HL-60 (cell line): ENCODE measurements at regions not wholly inside any gene's neighbourhood (a gene's known extent, or its start where the extent isn't known, plus 50 kb on each side); places are given as distances from the start of the nearest gene placed in this dataset.
"Not testable (repeated sequence)": the region's sequence is repeated elsewhere in the genome, so short reads cannot be mapped to it uniquely, and the experiment has no call there.

Source experiments
- DNase-seq, 2 experiments: peaks; one replicate each; pipeline ENCODE4 v3.0.0-alpha.2; 2010 to 2020; ENCODE audit warnings: low read depth in 1 of 2, low spot score in 1 of 2
- H3K27ac ChIP-seq: fragments of 250-450 bp; sonication (Bioruptor Pico); replicated peaks from 2 replicates; pipeline ENCODE4 v1.5.1; 2020; ENCODE audit warnings: mild to moderate bottlenecking, moderate library complexity
- H3K27me3 ChIP-seq: fragments of 250-450 bp; sonication (Bioruptor Pico); 2 replicates; pipeline ENCODE4 v1.5.1; 2021; ENCODE audit warnings: mild to moderate bottlenecking, moderate library complexity; ENCODE audit not compliant: insufficient read depth, poor library complexity, severe bottlenecking
- H3K4me3 ChIP-seq: replicated peaks from 2 replicates; pipeline ENCODE4 v1.5.1; 2011; ENCODE audit warnings: mild to moderate bottlenecking, control low read depth, low read length; ENCODE audit not compliant: insufficient read depth
- CTCF ChIP-seq: IDR thresholded peaks from one replicate; pipeline ENCODE4 v1.5.1; 2011; ENCODE audit warnings: low read length, control low read depth, inconsistent platforms; ENCODE audit not compliant: insufficient read depth
- GABPA ChIP-seq: IDR thresholded peaks from 2 replicates; pipeline ENCODE4 v1.6.1; 2012; ENCODE audit warnings: low read depth
- POLR2AphosphoS5 ChIP-seq: IDR thresholded peaks from 2 replicates; pipeline ENCODE4 v1.6.1; 2012; ENCODE audit warnings: low read depth
- REST ChIP-seq: IDR thresholded peaks from 2 replicates; pipeline ENCODE4 v1.6.1; 2012; ENCODE audit warnings: low read depth; ENCODE audit not compliant: insufficient replicate concordance
- SPI1 ChIP-seq: IDR thresholded peaks from 2 replicates; pipeline ENCODE4 v1.6.1; 2012; ENCODE audit warnings: low read depth, mild to moderate bottlenecking, borderline replicate concordance

- H3K4me3 ChIP-seq, result no peak overlapping the region
- DNase-seq, result no peak
- no peak overlapping the region for H3K27ac ChIP-seq
- H3K27me3 ChIP-seq, result peaks cover 2% of the 10 kb centered on the region
- TF ChIP-seq REST, result no peak
Observed at GRCh38 chr12:46903058-46903457, 77.3 kb upstream of the SLC38A4 start.

- no peak for DNase-seq
- TF ChIP-seq POLR2AphosphoS5 (no peak), SPI1 (no peak), CTCF (no peak), REST (no peak), GABPA (no peak)
- H3K27ac ChIP-seq, result no peak overlapping the region
- H3K4me3 ChIP-seq, result no peak overlapping the region
- H3K27me3 ChIP-seq, result peaks cover 2% of the 10 kb centered on the region
Observed at GRCh38 chr12:46904406-46905238, 78.8 kb upstream of the SLC38A4 start.

GRCh38 chr12:46905239-46905627, 79.4 kb upstream of the SLC38A4 start:
- not testable (repeated sequence) for H3K27ac ChIP-seq, H3K27me3 ChIP-seq, H3K4me3 ChIP-seq, DNase-seq

GRCh38 chr12:46907791-46908190, 82.0 kb upstream of the SLC38A4 start:
- TF ChIP-seq SPI1, result no peak
- DNase-seq, result no peak
- Histone ChIP-seq H3K27me3 (peaks cover 2% of the 10 kb centered on the region), H3K4me3 (no peak overlapping the region), H3K27ac (no peak overlapping the region)

GRCh38 chr12:46908236-46908935, 82.6 kb upstream of the SLC38A4 start:
- no peak for TF ChIP-seq GABPA
- no peak for TF ChIP-seq SPI1
- no peak for TF ChIP-seq POLR2AphosphoS5
- TF ChIP-seq REST, result no peak
- TF ChIP-seq CTCF, result no peak
- DNase-seq, result no peak
- no peak overlapping the region for H3K4me3 ChIP-seq
- peaks cover 2% of the 10 kb centered on the region for H3K27me3 ChIP-seq
- no peak overlapping the region for H3K27ac ChIP-seq
